ENCODE measurements at regions not wholly inside any gene's neighbourhood (a gene's known extent, or its start where the extent isn't known, plus 50 kb on each side); places are given as distances from the start of the nearest gene placed in this dataset.

DNA sequence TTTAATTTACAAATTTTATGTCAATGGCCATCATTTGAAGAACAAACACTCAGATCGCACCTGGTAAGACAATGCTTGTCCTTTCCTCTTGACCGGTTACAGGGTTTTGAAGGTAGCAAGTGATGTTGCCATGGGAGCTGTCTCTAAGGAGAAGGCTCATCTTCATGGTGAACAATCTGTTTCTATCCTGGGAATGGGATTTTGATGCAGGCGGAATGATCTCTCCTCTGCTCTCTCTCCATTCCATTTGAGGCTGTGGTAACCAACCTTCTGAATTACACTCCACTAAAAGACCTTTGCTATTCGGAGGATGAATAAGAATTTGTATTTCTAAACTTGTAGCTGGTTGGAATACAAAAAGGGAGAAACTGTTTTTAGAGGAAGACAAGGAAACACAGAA, 57.9 kb upstream of the SLC5A9 start:
- no peak overlapping the region for H3K4me3 Mint-ChIP-seq
- peaks cover 0 to 4% (median 0%) of the 10 kb centered on the region in 3 donors for H3K36me3 Mint-ChIP-seq
- DNase-seq (no peak), ATAC-seq (no peak)
- H3K4me1 Mint-ChIP-seq = no peaks in the 10 kb centered on the region
- H3K27me3 Mint-ChIP-seq = peaks cover 4 to 22% (median 17%) of the 10 kb centered on the region in 5 donors
- H3K9me3 Mint-ChIP-seq = peaks cover 0 to 12% (median 4%) of the 10 kb centered on the region in 9 donors
- no peak overlapping the region for H3K27ac Mint-ChIP-seq
- POLR2A ChIA-PET = no interaction called here

DNA sequence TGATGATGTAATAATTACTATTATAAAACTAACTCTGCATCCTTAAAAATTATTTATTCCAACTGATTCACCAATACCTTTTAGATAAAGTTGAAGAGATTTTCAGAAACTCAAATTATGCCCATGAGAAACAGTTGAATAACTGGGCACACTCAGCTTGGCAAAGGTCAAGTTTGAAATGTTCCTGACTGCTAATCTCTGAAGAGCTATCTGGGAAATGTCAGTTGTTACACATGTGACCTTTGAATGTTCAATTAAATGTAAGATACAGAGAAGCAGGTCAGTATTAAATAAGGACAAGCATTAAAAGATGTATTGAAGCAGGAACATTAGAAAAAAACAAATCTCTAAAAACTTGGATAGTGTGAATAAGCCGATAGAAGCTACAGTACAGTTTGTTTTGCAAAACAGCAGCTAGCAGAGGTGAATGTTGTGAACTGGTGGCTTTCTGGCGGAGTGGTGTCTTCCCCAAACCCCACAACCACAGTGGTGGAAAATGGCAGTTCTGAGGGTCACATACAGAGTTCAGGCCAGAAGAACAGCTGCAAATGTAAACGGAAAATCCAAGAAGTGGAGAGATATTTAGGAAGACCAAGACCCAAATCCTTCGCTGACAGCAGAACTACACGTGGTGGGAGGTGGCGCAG, 61.9 kb upstream of the SLC5A9 start:
- ATAC-seq (no peak), DNase-seq (no peak)
- Mint-ChIP-seq H3K4me1 (no peaks in the 10 kb centered on the region), H3K4me3 (no peak overlapping the region), H3K36me3 (no peaks in the 10 kb centered on the region), H3K27ac (no peak overlapping the region), H3K27me3 (peaks cover 5 to 22% (median 12%) of the 10 kb centered on the region in 5 donors), H3K9me3 (no peaks in the 10 kb centered on the region)
- POLR2A ChIA-PET = no interaction called here

DNA sequence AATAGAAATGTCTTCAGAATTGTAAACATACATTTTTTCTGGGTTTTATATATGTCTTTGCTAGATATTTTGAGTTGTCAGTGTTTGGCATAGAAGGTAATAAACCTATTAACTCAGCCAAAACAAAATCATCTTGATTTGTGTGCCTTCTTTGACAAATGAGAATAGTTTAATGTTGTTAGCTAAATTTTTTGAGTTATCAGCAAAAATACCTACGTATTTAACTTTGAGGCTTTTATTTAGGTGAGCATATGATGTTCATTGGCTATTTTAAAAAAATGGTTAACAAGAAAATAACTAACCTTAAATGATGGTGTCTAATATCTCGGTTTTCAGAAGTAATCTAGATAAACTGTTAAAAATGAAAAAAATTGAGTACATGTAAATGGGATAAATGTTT, 83.2 kb upstream of the SLC5A9 start:
- no peak for ATAC-seq
- H3K27ac Mint-ChIP-seq = no peak overlapping the region

DNA sequence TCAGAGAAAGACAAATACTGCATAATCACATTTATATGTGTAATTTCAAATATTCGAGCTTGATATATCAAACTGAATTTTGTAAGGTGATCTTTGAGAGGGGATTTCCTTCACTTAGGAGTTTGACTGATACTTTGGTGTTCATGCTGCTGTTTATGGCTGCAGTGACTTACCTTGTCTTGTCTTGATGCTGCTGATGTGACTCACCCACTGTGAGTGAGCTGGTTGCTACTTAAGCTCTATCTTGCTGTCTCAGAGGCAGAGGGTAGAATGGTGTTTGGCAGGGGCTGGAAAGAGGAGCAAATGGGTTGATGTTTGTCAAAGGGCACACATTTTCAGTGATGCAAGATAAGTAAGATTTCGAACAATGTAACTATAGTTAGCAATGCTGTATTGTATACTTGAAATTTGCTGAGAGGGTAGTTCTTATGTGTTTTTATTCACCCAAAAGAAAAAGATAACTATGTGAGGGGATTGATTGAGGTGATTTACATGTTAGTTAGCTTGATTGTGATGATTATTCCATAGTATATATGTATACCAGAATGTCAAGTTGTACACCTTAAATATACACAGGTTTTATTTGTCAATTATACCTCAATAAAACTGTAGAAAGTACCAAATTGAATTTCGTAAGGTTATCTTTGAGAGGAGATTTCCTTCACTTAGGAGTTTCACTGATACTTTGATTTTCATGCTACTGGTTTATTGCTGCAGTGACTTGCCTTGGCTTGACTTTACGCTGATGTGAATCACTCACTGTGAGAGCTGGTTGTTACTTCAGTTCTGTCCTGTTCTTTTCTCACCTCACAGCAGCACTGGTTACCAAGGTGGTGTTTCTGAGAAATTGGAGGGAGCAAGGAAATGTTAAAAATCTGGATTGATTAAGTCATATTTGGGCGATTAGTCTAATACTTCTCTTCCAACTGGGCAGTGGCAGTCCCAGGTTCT, 94.5 kb upstream of the SLC5A9 start:
- Mint-ChIP-seq H3K9me3 (peaks cover 0 to 4% (median 1%) of the 10 kb centered on the region in 9 donors), H3K27ac (no peak overlapping the region), H3K4me3 (no peak overlapping the region), H3K36me3 (no peaks in the 10 kb centered on the region), H3K27me3 (peaks cover 15 to 26% (median 21%) of the 10 kb centered on the region in 5 donors), H3K4me1 (no peaks in the 10 kb centered on the region)
- DNase-seq (no peak), ATAC-seq (no peak)
- POLR2A ChIA-PET = no interaction called here

More for the DNA sequence above, 83.2 kb upstream of the SLC5A9 start:
- DNase-seq = no peak
- Mint-ChIP-seq H3K4me1 (no peaks in the 10 kb centered on the region), H3K36me3 (peaks cover 0 to 5% (median 3%) of the 10 kb centered on the region in 3 donors), H3K27me3 (peaks cover 30 to 72% (median 40%) of the 10 kb centered on the region in 5 donors), H3K4me3 (no peak overlapping the region), H3K9me3 (peaks cover 0 to 23% (median 4%) of the 10 kb centered on the region in 9 donors)
- POLR2A ChIA-PET = no interaction called here

DNA sequence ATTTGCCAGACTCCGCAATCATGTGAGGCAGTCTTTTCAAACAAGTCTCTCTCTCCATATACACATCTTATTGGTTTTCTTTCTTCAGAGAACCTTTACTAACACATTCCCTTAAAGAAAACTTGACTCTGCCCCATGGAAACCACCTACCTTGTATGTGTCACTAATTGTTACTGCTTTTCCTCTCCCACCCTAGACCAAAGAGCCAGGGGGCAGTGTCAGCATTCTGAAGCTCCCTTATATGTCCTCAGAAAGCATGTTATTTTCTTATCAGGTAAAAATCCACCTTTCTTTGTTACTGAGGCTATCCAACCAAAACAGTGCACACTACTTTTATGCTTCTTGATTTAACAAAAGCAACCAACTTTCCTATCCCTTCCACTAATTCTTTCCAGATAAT, 98.9 kb upstream of the SLC5A9 start:
- H3K4me1 Mint-ChIP-seq = no peaks in the 10 kb centered on the region
- H3K27me3 Mint-ChIP-seq = peaks cover 21 to 46% (median 32%) of the 10 kb centered on the region in 5 donors
- H3K36me3 Mint-ChIP-seq = no peaks in the 10 kb centered on the region
- POLR2A ChIA-PET = no interaction called here
- peaks cover 0 to 4% (median 0%) of the 10 kb centered on the region in 9 donors for H3K9me3 Mint-ChIP-seq
- no peak overlapping the region for H3K4me3 Mint-ChIP-seq
- DNase-seq = no peak
- no peak overlapping the region for H3K27ac Mint-ChIP-seq
- no peak for ATAC-seq

DNA sequence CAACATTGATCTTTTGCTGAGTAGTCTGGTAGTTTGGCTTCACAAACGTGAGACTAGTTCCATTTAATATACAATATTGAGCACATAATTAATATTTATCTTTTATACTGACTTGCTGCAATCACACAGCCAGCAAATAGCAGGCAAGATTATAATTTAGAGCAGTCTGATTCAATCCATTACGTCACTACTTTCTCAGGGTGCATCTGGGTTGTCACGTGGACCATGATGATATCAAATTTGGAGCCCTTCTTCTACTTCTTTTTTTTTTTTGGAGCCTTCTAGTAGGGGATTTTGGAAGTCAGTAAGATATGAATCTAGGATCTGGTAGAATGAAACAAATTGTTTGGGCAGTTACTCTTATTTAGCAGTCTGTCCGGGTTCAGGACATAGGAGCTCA, 100.6 kb upstream of the SLC5A9 start:
- Mint-ChIP-seq H3K27me3 (peaks cover 23 to 46% (median 32%) of the 10 kb centered on the region in 5 donors), H3K27ac (no peak overlapping the region), H3K4me1 (no peaks in the 10 kb centered on the region), H3K4me3 (no peak overlapping the region), H3K36me3 (peaks cover 0 to under 1% (median 0%) of the 10 kb centered on the region in 3 donors), H3K9me3 (peaks cover 0 to 14% (median 8%) of the 10 kb centered on the region in 9 donors)
- POLR2A ChIA-PET = no interaction called here
- DNase-seq = no peak
- ATAC-seq = no peak

DNA sequence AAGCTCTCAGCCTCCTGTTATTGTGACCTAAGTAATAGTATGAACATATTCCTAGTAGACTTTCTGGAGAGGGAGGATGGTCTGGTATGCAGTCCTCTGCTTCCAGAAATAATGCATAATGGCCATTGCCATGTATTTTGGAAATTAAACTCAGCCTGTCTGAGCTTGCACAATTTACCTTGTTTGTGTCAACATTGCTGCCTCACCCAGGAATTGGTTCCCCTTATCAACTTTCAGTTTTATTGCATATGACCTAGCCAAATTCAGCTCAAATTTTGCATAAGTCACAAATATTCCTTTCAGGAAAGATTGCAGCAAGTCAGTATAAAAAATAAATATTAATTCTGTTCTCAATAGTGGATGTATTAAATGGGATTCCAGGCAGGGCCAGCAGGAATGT, 101.9 kb upstream of the SLC5A9 start:
- POLR2A ChIA-PET = no interaction called here
- Mint-ChIP-seq H3K27me3 (peaks cover 20 to 46% (median 32%) of the 10 kb centered on the region in 5 donors), H3K27ac (no peak overlapping the region), H3K9me3 (peaks cover 0 to 16% (median 4%) of the 10 kb centered on the region in 9 donors), H3K4me1 (no peaks in the 10 kb centered on the region), H3K4me3 (no peak overlapping the region), H3K36me3 (peaks cover 0 to 8% (median 0%) of the 10 kb centered on the region in 3 donors)
- ATAC-seq (no peak), DNase-seq (no peak)

DNA sequence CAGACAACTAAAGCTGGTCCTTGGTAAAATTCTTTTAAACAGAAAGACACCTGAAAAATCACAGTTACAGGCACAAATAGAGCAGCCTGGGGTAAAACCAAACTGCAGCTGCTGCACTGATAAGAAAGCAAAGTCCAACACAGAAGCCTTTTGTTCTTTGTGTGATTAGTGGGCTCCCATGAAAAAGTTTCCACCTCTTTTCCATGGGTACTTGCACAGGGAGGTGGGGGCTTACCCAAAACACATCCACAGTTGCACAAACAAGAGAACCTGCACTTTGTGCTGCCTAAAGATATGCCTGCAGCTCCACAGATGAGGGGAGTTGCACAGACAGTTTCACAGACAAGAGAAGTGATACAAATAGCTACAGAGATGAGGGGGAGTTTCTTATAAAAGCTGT, 106.7 kb upstream of the SLC5A9 start:
- ATAC-seq (no peak), DNase-seq (no peak)
- H3K27ac Mint-ChIP-seq = no peak overlapping the region
- peaks cover 2 to 35% (median 14%) of the 10 kb centered on the region in 5 donors for H3K27me3 Mint-ChIP-seq
- H3K4me3 Mint-ChIP-seq = no peak overlapping the region
- H3K9me3 Mint-ChIP-seq = peaks cover 0 to 16% (median 4%) of the 10 kb centered on the region in 9 donors
- H3K36me3 Mint-ChIP-seq = peaks cover 0 to 8% (median 0%) of the 10 kb centered on the region in 3 donors
- H3K4me1 Mint-ChIP-seq = no peaks in the 10 kb centered on the region
- POLR2A ChIA-PET = no interaction called here

DNA sequence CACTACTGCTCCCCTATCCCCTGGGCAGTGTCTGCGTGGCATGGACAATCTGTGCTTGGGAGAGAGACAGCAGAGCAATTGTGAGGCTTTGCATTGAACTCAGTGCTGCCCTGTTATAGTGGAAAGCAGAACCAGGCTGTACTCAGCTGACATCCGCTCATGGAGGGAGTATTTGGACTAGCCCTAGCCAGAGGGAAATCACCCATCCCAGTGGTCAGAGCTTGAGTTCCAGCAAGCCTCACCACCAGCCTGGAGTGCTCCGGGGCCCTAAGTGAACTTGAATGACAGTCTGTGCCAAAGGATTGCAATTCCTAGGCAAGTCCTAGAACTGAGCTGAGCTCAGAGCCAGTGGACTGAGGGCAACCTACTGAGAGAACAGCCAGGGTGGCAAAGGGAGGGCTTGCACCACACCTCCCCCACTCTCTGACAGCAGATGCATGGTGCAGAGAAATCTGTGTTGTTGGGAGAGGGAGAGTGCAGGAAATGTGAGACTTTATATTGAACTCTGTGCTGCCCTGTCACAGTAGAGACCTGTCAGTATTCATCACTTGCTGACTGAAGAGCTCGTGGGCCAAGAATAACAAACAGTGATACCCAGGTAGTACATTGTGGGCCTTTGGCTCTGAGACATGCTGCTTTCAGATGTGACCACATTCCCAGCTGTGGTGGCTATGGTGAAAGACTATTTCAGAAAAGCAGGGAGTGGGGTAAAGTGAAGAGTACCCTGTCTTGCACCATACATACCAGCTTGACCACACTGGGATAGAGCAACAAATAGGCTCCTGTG, 107.7 kb upstream of the SLC5A9 start:
- H3K4me1 Mint-ChIP-seq = no peaks in the 10 kb centered on the region
- peaks cover 0 to 16% (median 4%) of the 10 kb centered on the region in 9 donors for H3K9me3 Mint-ChIP-seq
- no peak for ATAC-seq
- no peak overlapping the region for H3K4me3 Mint-ChIP-seq
- peaks cover 2 to 28% (median 14%) of the 10 kb centered on the region in 5 donors for H3K27me3 Mint-ChIP-seq
- no peak for DNase-seq
- H3K27ac Mint-ChIP-seq = no peak overlapping the region
- POLR2A ChIA-PET = no interaction called here
- H3K36me3 Mint-ChIP-seq = peaks cover 0 to 8% (median 0%) of the 10 kb centered on the region in 3 donors

DNA sequence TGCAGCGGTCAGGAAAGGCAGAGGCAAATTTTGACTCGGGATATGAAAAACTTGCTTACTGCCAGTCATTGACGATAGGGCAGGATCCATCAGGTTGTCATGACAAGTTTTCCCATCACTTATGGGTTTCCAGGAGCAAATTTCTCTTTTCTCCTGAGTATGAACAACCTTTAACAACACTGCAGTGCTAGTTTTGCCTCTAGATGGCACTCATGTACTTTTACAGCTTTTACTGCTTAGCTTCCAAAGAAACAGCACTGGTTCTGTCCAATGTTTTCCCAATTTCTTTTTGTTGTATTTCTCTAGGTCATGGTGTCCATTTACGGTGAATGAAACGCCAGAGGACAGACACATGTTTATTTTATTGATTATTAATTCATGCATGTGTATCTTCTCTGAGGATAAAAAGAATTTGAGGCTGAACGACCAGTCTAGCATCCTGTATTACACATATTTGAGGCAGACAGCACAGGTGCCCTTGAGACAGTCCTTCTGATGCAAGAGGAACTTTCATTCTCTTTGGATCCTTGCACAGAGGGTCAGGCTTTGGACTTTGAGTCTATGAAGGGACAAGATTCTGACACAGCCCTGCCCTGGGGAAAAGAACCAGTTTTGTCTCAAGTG, 112.3 kb upstream of the TRABD2B start:
- no peaks in the 10 kb centered on the region for H3K9me3 Mint-ChIP-seq
- peak in 4 of 10 donors; percentile 7 to 22 (median 18) for DNase-seq
- H3K4me1 Mint-ChIP-seq = no peaks in the 10 kb centered on the region
- H3K27ac Mint-ChIP-seq = no peak overlapping the region
- H3K4me3 Mint-ChIP-seq = no peak overlapping the region
- POLR2A ChIA-PET = interaction anchor here (1.0 kb wide), 1 partner anchor 127 kb away, joined by 3 read pairs; no protein-coding TSS in a partner anchor
- no peak for ATAC-seq
- H3K27me3 Mint-ChIP-seq = peaks cover 0 to 25% (median 14%) of the 10 kb centered on the region in 5 donors
- H3K36me3 Mint-ChIP-seq = no peaks in the 10 kb centered on the region

DNA sequence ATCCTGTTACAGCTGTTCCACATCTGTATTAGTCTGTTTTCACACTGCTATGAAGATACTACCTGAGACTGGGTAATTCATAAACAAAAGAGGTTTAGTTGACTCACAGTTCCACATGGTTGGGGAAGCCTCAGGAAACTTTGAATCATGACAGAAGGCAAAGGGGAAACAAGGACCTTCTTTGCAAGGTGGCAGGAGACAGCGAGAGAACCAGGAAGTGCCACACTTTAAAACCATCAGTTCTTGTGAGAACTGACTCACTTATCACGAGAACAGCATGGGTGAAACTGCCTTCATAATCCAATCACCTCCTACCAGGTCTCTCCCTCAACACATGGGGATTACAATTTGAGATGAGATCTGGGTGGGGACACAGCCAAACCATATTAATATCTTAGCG, 110.3 kb upstream of the TRABD2B start:
- Mint-ChIP-seq H3K36me3 (no peaks in the 10 kb centered on the region), H3K27me3 (peaks cover 0 to 8% (median 7%) of the 10 kb centered on the region in 5 donors), H3K27ac (no peak overlapping the region), H3K9me3 (no peaks in the 10 kb centered on the region), H3K4me3 (no peak overlapping the region), H3K4me1 (no peaks in the 10 kb centered on the region)
- ATAC-seq (no peak), DNase-seq (no peak)
- POLR2A ChIA-PET = no interaction called here

DNA sequence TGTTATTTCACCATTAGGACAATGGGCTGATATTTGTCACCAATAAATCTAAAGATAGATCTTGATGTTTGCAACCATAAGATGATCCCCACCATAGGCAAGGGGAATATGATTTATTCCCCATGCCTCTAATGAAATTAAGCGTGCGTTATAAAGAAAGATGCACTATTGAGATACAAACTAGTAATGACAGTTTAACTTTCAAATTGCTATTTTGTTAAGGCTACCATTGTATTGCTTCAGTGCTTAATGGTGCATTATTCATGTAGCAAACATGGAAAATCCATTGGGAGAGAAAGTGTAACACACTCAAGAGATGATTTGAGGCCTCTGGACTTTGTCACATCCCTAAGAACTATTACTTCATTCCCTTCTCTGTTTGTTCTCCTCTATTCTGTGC, 108.9 kb upstream of the TRABD2B start:
- POLR2A ChIA-PET = no interaction called here
- no peaks in the 10 kb centered on the region for H3K4me1 Mint-ChIP-seq
- no peak overlapping the region for H3K4me3 Mint-ChIP-seq
- ATAC-seq = no peak
- H3K36me3 Mint-ChIP-seq = no peaks in the 10 kb centered on the region
- H3K27me3 Mint-ChIP-seq = peaks cover 2 to 15% (median 9%) of the 10 kb centered on the region in 5 donors
- no peak for DNase-seq
- no peaks in the 10 kb centered on the region for H3K9me3 Mint-ChIP-seq
- no peak overlapping the region for H3K27ac Mint-ChIP-seq
